IMR-90 (cell line): ENCODE measurements at regions not wholly inside any gene's neighbourhood (a gene's known extent, or its start where the extent isn't known, plus 50 kb on each side); places are given as distances from the start of the nearest gene placed in this dataset.

ENCODE experiments used
- FOS ChIP-seq: fragments of 150-350 bp; IDR thresholded peaks from 2 replicates; pipeline ENCODE4 v1.6.1; 2016; ENCODE audit warnings: low read depth, low read length
- RCOR1 ChIP-seq: IDR thresholded peaks from 2 replicates; pipeline ENCODE4 v1.6.1; 2012; ENCODE audit warnings: mild to moderate bottlenecking, low read length, improper control_type of control experiment; ENCODE audit not compliant: insufficient replicate concordance
- TF ChIP-seq, protein P1 (sequence below): conservative IDR thresholded peaks from 2 replicates; pipeline ENCODE4 v1.5.1; 2012; ENCODE audit warnings: mild to moderate bottlenecking, low read depth, low read length, improper control_type of control experiment

GRCh38 chr7:41568135-41568534 lies 134.8 kb downstream of the INHBA start:
- TF ChIP-seq, protein P1, sequence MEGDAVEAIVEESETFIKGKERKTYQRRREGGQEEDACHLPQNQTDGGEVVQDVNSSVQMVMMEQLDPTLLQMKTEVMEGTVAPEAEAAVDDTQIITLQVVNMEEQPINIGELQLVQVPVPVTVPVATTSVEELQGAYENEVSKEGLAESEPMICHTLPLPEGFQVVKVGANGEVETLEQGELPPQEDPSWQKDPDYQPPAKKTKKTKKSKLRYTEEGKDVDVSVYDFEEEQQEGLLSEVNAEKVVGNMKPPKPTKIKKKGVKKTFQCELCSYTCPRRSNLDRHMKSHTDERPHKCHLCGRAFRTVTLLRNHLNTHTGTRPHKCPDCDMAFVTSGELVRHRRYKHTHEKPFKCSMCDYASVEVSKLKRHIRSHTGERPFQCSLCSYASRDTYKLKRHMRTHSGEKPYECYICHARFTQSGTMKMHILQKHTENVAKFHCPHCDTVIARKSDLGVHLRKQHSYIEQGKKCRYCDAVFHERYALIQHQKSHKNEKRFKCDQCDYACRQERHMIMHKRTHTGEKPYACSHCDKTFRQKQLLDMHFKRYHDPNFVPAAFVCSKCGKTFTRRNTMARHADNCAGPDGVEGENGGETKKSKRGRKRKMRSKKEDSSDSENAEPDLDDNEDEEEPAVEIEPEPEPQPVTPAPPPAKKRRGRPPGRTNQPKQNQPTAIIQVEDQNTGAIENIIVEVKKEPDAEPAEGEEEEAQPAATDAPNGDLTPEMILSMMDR: no peak
- TF ChIP-seq RCOR1 (no peak), FOS (no peak)
